ENCODE measurements at regions not wholly inside any gene's neighbourhood (a gene's known extent, or its start where the extent isn't known, plus 50 kb on each side); places are given as distances from the start of the nearest gene placed in this dataset.
"Not testable (repeated sequence)": the region's sequence is repeated elsewhere in the genome, so short reads cannot be mapped to it uniquely, and the experiment has no call there.

DNA sequence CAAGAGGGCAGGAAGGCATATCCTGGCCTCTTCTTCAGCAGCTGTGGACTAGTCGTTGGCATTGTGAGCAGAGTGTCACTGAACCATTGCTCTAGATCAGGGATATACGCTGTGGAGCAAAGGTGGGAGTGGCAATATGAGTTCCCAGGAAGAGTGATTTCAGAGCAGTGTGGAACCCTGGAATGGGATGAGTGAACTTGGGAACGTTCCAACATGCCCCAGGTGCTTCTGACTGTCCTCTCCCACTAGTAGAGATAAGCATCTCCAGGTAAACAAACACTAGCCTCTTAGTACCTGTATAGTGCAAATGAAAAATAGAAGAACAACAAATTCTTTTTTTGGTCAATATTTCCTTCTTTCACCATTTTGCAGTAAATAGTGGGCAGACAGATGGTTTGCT is 123.6 kb upstream of the VEPH1 start:
- DNase-seq: no peak

DNA sequence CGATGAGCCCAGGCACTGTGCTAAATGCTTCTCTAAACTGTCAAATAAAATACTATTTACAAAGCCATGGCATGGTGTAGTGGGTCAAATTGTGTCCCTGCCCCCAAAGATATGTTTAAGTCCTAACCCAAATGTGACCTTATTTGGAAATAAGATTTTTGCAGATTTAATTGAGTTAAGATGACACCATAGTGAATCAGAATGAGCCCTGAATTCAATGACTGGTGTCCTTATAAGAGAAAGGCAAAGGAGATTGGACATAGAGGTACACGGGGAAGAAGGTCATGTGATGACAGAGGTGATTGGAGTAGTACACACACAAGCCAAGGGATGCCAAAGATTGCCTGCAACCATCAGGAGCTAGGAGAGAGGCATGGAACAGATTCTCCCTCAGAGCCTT is 121.6 kb upstream of the VEPH1 start:
- DNase-seq: no peak

DNA sequence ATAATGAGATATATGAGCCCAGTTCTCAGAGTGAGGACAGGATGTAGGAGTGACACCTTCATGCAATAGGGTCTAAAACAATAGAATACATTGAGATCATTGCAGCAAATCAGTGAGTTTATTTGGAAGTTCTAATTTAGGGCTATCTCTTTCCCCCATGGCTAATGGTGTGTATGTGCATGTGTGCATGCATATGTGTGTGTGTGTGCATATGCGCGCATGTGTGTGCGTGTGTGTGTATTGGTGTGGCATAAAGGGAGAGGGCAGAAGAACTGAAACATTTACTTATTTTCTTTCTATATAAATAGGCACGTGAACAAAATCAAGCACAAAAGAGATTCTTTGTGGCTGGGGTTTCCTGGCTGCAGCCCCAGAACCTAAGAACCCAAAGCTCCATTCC is 115.7 kb upstream of the VEPH1 start:
- DNase-seq: no peak

DNA sequence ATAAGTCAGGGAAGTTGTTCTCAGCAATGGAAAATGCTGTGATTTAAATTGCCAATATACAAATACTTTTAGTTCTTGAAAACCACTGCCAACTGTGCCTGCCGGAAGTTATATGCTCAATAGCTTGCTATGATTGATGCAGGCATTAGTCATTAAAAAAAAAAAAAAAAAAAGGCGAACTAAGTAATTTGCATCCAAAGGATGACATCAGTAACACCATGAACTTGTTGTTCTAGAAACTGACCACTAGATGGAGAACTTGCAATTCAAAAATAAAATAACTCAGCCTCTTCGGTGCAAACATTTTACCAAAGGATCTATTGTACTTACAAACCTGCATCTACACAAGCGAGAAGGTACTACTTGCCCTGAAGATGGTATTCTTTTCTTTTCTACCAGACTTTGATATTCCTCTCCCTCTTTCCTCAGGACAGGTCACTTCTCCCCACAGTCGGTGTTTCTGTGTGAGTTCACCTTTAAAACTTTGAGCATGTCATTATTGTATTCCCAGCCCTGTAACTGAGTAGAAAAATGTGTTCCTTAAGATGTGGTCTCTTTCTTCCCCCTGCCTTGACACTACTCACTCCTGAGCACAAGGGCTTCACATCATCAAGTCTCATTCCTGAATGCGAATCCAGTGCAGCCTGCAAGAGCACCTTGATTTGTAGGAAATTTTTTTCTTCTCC is 115.0 kb upstream of the VEPH1 start:
- peak; percentile 75 for DNase-seq

DNA sequence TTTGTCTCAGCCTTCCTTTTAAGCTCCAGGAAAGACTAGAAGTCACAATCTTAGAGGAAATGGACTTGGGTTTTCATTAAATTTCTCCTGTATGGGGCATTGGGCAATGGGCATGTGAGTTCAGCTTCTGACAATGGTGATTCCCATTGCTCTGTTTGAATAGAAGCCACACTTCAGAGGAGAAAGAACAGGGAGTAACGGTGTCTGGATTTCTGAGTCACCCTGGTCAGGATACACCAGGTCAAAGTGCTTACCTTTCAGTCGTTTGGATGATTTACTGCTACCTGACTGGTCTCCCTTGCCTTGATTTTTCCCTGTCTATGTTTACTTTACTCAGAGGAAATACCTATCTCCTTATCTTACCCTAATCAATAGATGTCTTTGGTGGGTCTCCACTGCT is 111.7 kb upstream of the VEPH1 start:
- no peak for DNase-seq

DNA sequence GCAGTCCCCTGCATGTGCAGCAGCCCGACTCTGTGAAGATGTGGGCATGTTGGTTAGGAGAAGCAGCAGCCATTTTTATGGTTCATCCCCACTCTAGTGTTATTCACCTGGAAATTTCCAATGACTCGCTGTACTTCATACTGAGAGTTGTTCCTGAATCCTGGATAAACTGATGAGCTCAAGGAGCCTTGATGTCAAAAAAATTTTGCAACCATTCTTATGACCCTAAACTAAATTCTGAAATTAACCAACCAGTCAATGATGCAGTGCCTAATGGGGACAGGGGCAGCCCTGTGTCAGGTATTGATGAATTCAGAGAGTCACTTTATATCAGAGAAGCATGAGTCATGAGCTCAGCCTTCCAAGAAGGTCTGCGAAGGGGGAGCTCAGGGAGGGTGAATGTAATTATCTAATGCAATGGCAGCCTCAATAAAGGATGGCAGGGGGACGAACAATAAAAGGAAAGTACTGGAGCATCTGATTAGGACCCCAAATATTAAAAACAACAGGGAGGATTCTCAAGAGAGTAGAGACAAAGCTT is 108.4 kb upstream of the VEPH1 start:
- DNase-seq: no peak

DNA sequence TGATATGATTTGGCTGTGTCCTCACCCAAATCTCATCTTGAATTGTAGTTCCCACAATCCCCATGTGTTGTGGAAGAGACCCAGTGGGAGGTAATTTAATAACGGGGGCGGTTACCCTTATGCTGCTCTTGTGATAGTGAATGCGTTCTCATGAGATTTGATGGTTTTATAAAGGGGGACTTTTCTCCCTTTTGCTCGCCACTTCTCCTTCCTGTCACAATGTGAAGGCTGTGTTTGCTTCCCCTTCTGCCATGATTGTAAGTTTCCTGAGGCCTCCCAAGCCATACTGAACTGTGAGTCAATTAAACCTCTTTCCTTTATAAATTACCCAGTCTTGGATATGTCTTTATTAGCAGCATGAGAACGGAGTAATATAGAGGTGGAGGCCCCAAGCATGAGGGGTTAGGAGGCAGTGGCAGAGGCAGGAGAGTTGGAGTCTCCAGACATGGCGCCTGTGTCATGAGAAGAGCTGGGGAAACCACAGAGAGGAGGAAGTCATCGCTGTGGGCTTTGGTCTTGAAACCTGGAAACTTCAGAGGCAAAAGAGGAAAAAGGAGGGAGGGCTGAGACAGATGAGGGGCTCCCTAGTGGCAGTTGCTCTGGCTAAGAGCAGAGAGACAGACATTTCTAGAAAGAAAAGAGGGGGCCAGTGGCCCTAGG is 107.8 kb upstream of the VEPH1 start:
- no peak for DNase-seq

DNA sequence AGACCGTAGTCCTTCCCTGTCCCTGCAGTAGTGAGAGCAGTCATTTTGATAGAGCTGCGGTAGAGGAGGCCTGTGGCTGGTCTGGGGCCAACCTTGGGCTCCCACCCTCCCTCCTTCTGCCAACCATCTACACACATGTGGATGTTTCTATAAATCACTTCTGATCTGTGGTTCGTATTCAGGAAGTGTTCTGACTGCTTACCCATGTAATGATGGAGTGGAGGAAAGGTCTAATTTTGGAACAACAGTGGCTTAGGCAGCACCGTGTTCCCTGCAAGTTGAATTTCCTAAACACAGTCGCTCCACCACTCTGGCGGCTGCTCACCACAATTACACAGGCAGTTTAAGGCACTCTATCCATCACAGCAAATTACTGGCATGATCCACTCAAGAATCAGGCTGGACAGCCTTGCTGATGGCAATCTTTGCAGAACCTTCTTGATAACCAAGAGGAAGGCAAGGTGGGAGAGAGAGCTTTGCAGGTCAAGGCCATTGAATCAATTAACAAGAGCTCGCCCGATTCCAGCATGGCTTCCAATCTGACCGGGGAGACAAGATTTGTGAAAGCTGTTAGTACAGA is 104.7 kb upstream of the VEPH1 start:
- no peak for DNase-seq

DNA sequence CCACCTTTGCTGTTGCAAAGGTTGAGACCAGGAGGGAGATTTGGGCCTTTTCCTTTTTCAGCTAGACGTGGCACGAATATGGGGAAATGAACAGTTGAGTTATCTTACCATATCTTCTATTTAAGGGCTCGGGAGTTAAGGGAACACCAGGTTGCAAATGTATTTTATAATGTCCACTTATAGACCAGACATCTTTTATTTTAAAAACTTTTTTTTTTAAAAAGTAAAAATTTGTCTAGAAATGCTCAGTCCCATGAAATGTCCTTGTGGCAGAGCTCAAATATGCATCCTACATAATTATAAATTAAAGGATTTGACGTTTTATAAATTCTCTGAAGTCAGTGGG is 103.6 kb upstream of the VEPH1 start:
- no peak for DNase-seq

DNA sequence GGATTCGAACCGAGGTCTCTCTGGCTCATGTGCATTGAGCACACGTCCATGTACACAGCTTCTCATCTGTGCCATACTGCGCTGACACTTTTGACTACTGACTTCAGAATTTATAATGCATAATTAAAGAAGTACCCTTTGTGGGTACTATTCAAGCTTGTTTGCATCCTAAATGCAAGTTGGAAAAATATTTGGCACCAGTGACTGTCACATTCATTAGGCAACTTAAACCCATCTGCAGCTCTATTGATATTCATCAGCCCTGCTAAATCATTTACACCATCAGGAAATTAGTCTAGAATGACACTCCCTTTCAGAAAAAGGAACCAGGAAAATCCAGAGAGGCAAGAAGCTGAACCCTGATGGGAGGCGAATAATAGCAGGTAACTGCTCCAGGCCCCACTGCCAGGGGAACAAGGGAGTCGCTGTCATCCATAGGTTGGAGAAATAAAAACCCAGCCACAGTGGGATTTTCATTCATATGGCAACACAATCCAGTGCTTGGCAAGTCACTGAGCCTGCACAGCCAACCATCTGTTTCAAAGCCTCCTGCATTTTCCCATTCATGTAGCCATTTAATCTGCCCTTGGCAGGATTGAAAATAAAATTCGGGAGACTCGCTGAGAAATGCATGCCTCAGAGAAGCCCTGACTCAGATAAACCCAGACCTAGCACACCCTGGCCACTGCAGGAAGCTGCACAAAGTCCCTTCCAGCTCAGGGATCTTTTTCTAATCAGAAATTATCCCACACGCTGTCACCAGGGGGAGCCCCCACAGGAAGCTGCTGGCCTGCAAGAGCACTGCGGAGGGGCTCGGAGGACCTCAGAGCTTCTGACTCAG is 103.0 kb upstream of the VEPH1 start:
- peak; percentile 78 for DNase-seq

DNA sequence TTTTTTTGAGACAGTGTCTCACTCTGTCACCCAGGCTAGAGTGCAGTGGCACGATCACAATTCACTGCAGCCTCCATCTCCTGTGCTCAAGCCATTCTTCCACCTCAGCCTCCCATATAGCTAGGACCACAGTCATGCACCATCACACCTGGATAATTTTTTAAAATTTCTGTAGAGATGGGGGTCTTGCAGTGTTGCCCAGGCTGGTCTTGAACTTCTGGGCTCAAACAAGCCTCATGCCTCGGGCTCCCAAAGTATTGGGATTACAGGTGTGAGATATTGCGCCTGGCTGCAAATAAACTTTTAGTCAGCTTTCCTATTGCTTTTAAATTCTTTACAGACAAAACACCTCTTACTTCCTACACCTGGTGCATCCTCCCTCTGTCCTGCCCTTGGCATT is 102.1 kb upstream of the VEPH1 start:
- no peak for DNase-seq

DNA sequence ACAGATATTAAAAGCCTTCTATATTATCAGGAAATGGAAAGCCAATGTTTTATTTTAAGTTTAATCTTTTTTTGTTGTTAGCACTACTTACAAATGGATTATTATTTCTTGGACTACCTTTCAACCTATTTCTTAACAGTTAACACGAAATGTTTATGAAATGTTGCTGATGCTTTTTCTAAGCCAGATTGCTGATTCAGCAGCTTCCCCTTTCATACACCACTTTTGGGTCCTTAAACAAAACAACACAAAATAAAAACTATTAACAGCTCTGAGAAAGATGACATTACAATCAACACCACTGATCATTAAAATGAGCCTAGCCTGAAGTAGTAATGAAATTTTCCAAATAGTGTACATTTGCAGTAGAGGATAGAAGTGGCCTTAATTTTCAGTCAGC is 99.2 kb upstream of the VEPH1 start:
- DNase-seq: no peak

DNA sequence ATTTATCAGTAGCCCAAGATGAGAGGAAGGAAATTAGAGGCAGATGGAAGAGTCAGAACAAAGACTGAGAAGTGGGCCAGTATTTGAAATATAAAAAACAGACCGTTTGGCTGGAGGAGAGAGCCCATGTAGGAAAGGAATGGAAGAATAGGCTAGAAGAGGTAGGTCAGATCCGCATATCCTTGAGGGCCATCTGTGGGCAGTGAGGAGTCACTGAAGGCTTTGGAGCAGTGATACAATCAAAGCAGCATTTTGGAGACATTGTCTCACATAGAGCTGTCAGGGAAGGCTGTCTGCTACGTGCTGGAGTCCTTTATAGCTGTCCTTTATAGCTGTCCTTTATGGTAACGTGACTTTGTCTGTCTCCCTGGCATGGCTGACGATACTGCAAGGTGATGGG is 92.0 kb upstream of the VEPH1 start:
- no peak for DNase-seq

DNA sequence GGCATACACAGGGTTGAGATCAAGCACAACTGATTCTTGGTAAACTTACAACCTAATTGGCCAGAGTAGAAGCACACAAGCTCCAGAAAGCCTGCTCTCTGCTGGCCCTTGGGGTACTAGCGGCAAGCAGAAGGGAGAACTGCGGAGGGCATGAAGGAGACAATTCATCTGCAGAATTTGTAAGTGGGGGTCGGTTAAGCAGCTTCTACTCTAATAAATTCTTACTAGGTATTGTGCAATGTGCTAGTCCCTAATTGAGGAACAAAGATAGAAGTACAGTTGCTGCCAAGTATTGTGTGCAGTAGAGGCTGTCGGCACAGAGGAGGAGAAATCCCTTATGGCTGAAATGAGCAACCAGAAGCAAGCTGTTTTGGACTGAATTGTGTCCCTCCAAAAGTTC is 91.2 kb upstream of the VEPH1 start:
- DNase-seq: no peak

DNA sequence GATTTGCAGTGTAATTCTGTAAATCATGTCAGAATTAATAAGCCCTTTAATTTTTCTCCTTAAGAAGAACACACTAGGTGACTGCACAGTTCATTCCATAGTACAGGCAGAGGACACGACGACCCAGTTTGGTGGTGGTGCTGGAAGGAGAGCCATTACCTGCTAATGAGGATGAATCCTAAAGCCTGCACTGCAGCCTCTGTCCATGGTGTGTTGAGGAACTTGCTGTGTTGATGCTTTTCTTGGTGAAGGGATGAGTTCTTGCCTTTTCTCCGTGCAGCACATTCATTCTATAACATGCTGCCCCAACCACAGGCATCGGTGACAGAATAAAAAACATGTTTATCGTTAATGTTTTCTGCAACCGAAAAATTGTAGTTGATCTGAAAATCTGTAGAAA is 89.6 kb upstream of the VEPH1 start:
- no peak for DNase-seq

DNA sequence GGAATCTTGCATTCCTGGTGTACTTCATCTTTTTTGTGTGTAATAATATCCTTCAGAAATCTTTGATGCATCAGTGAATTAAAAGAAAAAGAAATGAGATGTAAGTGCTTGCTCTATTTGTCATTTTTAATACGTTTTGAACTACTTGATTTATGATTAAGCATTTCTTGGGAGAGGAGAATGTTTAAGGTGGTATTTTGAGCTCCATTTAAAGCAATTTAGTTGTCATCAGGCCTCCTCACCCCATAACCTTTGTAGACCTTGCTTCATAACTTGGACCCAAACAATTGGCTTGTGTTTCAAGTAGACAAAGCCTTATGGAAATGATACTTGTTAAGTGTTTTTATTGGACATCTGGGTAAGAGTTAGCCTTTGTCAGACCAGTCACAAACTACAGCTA is 87.1 kb upstream of the VEPH1 start:
- DNase-seq: no peak

DNA sequence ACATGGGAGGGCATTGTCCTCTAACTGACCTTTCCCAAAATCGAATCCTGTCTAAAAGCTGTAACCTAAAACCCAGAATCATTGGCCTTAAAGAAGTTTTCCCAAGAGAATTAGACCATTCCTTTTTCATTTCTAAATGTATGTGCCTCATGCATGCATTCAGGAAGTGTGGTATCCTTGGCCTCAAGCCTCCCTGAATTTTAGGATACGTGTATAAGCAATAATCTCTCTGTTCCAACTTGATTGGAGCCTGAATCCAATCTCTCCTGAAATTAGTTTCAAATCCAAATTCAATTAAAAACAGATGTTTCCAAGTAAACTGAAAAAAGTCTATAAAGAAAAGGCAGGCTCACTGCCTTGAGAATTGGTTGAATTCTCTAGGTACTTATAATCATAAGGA is 86.0 kb upstream of the VEPH1 start:
- DNase-seq: peak; percentile 24

DNA sequence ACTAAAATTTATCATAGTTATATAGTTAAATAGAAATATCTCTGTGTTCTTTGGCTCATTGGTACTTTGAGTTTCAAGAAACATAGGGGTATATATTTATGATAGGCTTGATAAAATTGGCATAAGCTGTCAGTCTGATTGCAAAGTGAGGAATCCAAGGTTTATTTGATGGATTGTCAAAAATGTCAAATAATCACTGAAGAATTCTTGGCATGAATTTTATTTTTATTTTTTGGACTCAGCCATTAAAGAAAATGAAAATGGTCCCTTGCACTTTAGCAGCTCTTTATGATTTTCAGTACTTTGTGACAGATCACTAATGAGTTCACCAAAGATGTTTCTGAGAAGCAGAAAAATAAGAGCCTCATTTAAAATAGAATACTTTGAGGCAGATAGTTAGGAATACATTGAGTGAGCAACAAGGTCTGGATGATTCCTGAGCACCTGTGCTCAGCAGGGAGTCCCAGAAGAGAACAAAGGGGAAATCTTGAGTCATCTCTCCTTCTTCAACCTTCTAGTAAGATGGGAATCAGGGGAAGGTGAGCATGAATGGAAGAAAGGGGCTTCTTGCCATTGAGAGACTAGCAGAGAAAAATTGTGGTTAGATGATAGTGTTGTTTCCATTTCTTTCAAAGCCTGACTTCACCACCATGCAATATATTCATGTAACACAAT is 85.3 kb upstream of the VEPH1 start:
- no peak for DNase-seq

DNA sequence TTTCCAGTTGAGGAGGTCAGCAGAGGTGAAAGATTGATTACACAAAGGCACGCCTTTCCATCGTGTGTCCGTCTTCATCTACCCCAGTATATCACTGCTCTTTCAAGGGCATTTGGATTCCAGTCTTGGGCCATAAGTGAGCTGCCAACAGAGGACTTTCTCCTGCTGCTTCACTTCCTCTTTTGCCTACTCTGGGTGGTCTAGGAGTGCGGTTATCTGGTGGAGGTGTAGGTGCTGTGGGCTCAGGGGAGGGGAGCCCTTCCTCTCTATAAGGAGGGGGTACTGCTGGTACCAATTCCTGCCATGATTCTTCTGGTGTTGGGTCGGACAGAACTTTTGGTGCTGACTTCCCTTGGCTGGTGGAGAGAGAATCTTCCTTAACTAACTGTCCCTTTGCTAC is 83.1 kb upstream of the VEPH1 start:
- no peak for DNase-seq

DNA sequence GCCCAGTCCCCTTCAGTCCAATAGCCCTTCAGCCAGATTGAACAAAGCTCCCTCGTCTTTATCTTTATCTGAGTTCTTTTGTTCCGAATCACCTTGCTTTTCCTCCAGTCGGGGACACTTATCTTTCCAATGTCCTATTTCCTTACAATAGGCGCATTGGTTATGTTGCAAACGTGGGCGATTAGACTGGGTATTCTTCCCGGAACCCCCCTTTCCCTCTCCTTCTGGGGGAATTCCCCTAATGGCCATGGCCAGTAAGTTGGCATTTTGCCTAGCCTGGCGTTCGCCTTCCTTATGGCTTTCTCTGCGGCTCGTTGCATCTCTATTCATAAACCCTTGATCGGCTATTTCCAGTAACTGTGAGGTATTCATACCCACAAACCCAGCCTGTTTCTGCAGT is 82.2 kb upstream of the VEPH1 start:
- DNase-seq: no peak

DNA sequence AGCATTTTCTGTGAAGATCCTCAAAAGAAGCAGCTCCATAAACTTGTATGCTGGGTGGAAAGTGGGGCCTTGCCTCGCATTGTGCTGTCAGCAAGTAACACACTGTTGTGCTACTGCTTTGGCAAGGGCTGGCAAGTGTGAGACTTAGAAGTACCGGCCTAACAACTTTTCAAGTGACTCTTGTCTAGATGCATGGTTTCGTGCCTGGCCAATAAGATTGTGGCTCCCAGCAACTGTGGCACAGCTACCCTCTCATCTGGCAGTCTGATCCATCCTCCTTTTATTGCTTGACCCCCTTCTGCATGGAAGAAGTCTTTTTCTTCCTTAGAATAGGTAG is 79.4 kb upstream of the VEPH1 start:
- no peak for DNase-seq

DNA sequence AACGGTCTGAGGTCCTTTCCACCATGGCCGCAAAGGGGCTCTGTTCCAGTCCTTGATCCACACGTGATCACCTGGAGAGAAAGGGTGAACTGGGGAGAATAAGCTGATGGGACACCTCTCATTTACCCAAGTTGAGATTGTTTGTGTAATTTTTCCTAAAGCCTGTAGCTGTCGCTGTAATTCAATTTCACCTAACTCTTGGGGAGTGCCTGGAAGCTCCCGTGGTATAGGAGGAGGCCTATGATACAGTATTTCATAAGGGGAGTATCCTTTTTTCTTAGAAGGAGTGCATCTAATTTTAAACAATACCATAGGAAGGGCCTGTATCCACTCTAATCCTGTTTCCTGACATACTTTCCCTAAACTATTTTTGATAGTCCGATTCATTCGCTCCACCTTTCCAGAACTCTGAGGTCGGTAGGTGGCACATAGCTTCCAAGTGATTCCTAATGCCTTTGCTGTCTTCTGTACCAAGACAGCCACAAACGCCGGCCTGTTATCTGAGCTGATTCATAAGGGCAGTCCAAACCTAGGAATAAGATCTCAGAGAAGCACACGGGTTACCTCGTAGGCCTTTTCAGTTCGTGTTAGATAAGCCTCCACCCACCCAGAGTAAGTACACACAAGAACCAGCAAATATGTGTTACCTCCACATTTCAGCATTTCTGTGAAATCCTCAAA is 78.9 kb upstream of the VEPH1 start:
- not testable (repeated sequence) for DNase-seq
